Activated CD8-positive, alpha-beta memory T cell treated with anti-CD3 and anti-CD28 coated beads for 4 hours (primary cell): ENCODE measurements at regions not wholly inside any gene's neighbourhood (a gene's known extent, or its start where the extent isn't known, plus 50 kb on each side); places are given as distances from the start of the nearest gene placed in this dataset.

Source experiments
- DNase-seq, 2 donors: peaks; one replicate each; pipeline ENCODE4 v3.0.0-alpha.2; 2020; ENCODE audit warnings: low read depth in 2 of 2

- DNase-seq, result no peak
Observed at GRCh38 chr6:43983191-43983590, 144.1 kb downstream of the MRPL14 start.

DNA sequence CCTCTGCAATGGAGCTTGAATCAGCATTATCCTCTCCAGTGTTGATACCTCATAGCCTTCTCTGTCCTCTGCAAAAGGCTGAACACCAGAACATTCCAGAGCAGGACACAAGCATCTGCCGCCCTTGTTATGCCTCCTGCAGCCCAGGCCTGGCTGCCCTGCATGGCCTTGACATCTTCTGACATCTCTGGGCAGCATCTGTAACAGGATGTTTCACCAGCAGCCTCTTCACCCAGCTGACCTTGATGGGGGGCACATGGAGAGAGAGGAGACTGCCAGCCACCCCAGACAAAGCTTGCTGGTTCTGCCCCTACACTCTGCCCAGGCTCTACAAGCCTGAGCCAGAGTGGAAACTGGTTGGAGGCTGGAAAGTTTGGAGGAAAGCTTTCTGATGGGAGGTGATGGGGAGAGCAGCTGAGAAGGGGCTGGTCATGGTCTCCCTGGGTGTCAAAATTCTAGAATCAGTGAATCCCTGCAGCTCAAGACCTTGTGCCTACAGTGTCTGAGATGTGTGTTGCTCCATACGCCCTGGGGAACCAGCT lies 145.1 kb downstream of the MRPL14 start:
- DNase-seq, result no peak

- no peak for DNase-seq
Observed at GRCh38 chr6:43981363-43981990, 145.8 kb downstream of the MRPL14 start.

GRCh38 chr6:43980004-43980795 lies 147.1 kb downstream of the MRPL14 start:
- DNase-seq, result no peak

DNA sequence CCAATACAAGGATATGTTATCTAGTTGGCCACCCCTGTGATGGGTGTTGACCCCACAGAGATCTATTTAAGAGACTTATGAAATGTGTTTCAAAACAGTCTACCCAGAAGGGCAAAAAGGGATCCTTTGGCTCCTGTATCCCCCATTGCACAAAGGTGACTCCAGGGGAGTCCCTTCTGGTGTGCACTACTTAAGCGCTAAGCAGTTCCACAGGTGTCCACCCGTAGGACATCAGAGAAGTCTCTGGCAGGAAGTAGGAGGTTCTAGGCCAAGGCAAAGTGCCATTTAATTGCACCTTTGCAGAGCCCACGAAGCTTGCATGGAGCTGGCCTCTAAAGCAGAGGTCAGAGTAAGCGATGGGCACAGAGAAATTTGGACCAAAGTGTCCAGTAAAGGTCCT lies 147.7 kb downstream of the MRPL14 start:
- no peak for DNase-seq

DNA sequence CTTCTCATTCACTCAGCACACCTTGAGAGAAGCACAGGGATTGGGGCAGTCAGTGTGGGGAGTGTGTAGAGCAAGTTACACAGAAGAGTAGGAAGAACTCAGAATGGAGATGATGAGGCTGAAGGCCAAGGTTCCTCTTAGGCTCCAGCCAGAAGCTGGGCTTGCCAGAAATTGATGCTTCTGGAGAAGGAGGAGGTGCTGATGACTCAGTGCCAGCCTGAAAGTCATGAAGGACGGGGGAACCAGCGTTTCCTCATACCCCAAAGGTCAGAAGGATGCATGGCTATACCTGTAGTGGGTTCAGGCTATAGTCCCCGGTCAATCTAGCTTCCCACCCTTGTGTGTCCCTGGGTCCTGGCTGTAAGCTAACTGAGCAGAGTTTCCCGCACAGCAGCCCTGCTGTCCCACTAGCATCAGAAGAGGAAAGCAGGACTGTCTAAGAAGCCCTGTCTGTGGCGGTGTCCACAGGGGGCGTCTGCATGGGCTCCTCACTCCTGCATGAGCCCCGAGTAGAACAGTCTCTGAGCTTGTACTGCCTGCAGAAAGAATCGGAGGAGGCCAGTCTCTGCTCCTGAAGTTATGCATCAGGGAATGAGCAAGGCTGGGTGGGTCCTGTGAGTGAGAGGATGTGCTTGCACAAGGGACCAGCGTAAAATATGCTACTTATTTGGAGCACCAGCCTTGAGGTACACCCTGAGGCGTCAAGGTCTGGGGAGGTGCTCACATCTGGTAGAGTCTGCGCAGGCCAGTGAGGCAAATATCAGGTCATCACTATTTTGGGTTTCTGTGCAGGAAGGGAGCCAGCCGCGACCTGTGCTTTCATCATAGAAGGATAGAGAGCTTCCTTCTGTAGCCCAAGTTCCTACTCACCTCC lies 148.5 kb downstream of the MRPL14 start:
- DNase-seq, result no peak

- DNase-seq, result no peak
Observed at GRCh38 chr6:43977404-43978111, 149.7 kb downstream of the MRPL14 start.

DNA sequence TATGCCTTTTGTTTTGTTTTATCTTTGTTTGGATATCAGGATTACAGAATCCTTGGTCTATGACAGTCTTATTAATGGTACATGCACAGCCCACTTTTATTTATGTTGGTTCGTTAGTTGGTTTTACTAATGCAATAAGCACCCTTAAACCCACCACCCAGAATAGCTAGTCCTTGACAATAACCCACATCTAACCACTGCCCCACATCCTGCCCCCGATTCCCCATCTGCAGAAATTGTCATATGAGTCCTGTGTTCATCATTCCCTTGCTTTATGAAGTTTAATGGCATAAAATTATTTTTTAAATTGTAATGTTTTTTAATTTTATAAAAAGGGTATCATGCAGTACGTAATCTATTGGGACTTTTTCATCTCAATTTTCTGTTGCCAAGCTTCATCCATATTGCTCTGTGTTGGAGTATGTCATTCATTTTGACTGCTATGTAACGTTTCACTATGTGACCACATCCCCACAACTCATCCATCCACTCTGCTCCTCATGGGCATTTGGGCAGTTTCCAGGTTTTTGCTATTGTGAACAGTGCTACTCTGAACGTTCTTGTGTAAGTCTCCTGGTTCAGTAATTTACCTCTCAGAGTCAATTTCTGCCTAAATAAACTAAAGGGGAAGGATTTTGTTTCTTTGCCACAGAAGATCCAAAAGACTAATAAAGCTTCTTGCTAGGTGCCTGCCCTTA lies 150.4 kb downstream of the MRPL14 start:
- no peak for DNase-seq

DNA sequence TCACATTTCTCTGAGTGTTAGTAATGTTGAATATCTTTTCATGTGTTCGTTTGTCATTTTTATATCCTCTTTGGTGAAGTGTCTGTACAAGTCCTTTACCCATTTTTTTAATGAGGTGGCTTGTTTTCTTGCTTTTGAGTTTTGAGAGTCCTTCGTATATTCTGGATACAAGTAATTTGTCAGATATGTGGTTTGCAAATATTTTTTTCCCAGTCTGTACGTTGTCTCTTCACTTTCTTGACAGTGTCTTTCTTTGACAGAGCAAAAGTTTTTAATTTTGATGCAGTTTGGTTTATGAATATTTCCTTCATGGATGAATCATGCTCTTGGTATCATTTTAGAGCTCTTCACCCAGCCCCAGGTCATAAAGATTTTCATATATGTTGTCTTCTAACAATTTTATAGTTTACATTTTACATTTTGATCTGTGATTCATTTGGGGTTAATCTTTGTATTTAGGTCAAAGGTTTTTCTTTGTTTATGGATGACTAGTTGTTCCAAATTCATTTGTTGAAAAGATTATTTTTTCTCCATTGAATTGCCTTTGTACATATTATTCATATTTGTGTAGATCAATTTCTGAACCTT lies 152.5 kb downstream of the MRPL14 start:
- DNase-seq, result no peak

DNA sequence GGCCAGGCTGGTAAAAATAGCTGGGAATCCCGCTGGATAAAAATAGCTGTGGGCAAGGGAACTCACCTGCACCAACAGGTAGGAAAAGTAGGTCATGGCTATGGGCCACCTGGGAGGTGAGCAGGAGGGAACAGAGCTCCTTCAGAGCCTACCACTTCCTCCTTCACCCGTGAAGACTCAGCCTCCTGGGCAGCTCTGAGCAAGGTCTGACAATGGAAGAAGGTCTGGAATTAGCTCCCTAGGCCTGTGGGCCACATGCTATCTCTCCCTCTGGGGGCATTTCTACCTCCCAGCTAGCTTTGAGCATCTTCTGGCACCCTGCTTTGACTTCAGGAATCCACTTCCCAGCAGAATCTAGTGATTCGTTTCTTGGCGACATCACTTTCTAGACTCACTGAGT lies 153.9 kb downstream of the MRPL14 start:
- DNase-seq, result no peak

- DNase-seq, result no peak
Observed at GRCh38 chr6:43972913-43973300, 154.3 kb downstream of the MRPL14 start.

- no peak for DNase-seq
Observed at GRCh38 chr6:43972179-43972912, 154.9 kb downstream of the MRPL14 start.

DNA sequence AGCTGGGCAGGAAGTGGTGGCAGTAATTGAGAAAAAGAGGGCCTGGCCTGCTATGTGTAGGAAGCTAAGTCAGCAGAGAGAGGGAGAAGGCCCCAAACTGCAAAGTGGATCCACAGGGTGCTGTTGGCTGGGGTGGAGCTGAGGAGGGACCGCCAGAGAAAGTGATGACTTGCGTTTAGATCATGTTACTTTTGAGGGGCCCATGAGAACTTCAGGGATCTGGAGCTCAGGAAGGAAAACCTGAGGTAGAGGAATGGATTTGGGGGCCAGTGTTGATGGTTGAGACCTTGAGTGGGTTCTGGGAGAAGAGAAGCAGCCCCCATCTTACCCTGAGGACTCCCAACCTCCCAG lies 155.5 kb downstream of the MRPL14 start:
- DNase-seq, result no peak

DNA sequence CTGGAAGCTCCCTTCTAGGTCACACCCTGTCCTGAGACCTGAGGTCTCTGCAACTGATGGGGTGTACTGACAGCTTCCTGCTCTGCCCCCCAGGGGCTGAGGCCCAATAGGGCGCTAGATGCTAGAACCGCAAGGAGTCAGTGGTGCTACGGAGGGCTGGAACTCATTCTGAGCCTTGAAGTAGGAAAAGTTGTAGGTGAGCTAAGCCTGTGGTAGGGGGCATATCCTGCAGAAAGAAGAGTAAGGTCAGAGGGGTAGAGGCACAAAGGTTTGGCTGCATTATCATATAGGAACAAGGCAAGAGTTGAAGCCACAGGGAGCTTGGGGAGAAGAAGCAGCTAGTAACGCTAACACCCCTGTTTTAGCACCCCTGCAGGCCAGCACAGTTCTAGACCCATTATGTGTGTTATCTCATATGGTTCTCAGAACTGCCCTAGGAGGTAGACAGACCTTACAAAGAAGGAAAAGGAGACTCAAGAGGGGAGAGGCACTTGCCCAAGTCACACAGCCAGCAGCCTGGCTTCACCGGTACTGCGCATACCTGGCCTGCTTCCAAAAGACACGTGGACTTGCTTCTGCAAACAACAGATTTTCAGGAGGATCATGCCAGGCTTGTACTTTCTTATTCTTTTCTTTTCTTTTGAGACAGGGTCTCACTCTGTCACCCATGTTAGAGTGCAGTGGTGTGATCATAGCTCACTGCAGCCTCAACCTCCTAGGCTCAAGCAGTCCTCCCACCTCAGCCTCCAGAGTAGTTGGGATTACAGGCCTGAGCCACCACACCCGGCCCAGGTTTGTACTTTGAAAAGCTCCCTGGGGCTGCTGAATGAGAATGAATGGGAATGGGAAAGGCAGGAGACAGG lies 156.1 kb downstream of the MRPL14 start:
- no peak for DNase-seq

GRCh38 chr6:43970068-43970912 lies 157.0 kb downstream of the MRPL14 start:
- no peak for DNase-seq

GRCh38 chr6:43969158-43969981 lies 157.9 kb downstream of the MRPL14 start:
- no peak for DNase-seq
